ENCODE measurements at regions not wholly inside any gene's neighbourhood (a gene's known extent, or its start where the extent isn't known, plus 50 kb on each side); places are given as distances from the start of the nearest gene placed in this dataset.

GRCh38 chr7:94160719-94161435 is 156.7 kb upstream of the BET1 start:
- 71% methylated on average over 3 of the region's 3 CpGs for WGBS (ENCODE audit: missing lambda C conversion rate)
- peak; percentile 76 for FAIRE-seq
- no peak for ATAC-seq
- POLR2A ChIA-PET = no interaction called here
- no peak for DNase-seq (ENCODE audit: low read depth in 1 of 2, low spot score in 1 of 2)
- Histone ChIP-seq H3K4me2 (no peak overlapping the region), H3K4me1 (no peaks in the 10 kb centered on the region), H3K9me3 (no peaks in the 10 kb centered on the region), H3K4me3 (no peak overlapping the region), H3K27ac (no peak overlapping the region)
- CTCF ChIA-PET = interaction anchor here (0.6 to 1.2 kb wide), 5 partner anchors 8 to 40 kb away, joined by 3 to 4 read pairs (median 3); no protein-coding TSS in a partner anchor
- TF ChIP-seq ZFP36 (IDR thresholded peaks at IDR 0.05; ENCODE audit: borderline replicate concordance, partially characterized antibody) (no peak), RARB (CRISPR knock-in tag; IDR thresholded peaks at IDR 0.05) (no peak), HDAC2 (IDR thresholded peaks at IDR 0.05) (no peak), HOXA7 (CRISPR knock-in tag; IDR thresholded peaks at IDR 0.05) (no peak), RFX5 (IDR thresholded peaks at IDR 0.05) (no peak), NR3C1 (IDR thresholded peaks at IDR 0.05) (no peak), HMGXB4 (CRISPR knock-in tag; IDR thresholded peaks at IDR 0.05; ENCODE audit: borderline replicate concordance) (no peak), ZNF302 (CRISPR knock-in tag; IDR thresholded peaks at IDR 0.05) (no peak), BHLHE40 (IDR thresholded peaks at IDR 0.05; ENCODE audit: low read depth, low read length) (no peak), MAZ (IDR thresholded peaks at IDR 0.05; ENCODE audit: borderline replicate concordance, low read depth, low read length) (no peak), REST (IDR thresholded peaks at IDR 0.05) (no peak), FOSL2 (IDR thresholded peaks at IDR 0.05) (no peak), FOSL2 (CRISPR knock-in tag; IDR thresholded peaks at IDR 0.05) (no peak), GATA3 (IDR thresholded peaks at IDR 0.05; ENCODE audit: borderline replicate concordance) (no peak), ELK1 (IDR thresholded peaks at IDR 0.05; ENCODE audit: low read depth, low read length) (no peak), CBX2 (IDR thresholded peaks at IDR 0.05; ENCODE audit: borderline replicate concordance, low read depth) (no peak)
- TF ChIP-seq, protein P1, sequence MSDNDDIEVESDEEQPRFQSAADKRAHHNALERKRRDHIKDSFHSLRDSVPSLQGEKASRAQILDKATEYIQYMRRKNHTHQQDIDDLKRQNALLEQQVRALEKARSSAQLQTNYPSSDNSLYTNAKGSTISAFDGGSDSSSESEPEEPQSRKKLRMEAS (IDR thresholded peaks at IDR 0.05) = no peak
- TF ChIP-seq, protein P2, sequence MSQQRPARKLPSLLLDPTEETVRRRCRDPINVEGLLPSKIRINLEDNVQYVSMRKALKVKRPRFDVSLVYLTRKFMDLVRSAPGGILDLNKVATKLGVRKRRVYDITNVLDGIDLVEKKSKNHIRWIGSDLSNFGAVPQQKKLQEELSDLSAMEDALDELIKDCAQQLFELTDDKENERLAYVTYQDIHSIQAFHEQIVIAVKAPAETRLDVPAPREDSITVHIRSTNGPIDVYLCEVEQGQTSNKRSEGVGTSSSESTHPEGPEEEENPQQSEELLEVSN (IDR thresholded peaks at IDR 0.05; ENCODE audit: borderline replicate concordance, low read depth) = no peak

DNA sequence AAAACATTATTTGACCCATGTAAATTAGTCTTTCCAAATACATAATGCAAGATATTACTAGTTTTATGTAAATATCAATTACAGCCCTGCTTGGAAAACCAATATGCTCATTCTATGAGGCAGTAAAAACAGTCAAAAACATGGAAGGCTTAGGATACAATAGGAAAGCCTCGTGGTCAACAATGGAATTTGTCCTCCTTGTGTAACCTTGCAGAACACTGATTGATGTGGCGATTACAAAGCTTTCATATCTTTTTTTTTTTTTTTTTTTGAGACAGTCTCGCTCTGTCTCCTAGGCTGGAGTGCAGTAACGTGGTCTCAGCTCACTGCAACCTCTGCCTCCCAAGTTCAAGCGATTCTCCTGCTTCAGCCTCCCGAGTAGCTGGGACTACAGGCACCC is 157.3 kb upstream of the BET1 start:
- H3K4me3 ChIP-seq = no peak overlapping the region
- CTCF ChIA-PET = interaction anchor here (0.8 to 1.2 kb wide), 3 partner anchors 8 to 21 kb away, joined by 3 to 4 read pairs (median 3); no protein-coding TSS in a partner anchor
- FAIRE-seq (no peak), DNase-seq (ENCODE audit: low read depth in 1 of 2, low spot score in 1 of 2) (no peak), ATAC-seq (no peak)
- no peak overlapping the region for H3K27ac ChIP-seq
- H3K9me3 ChIP-seq = no peaks in the 10 kb centered on the region
- H3K4me1 ChIP-seq = no peaks in the 10 kb centered on the region
- TF ChIP-seq POLR2AphosphoS2 (conservative IDR thresholded peaks at IDR 0.05; ENCODE audit: low read length) (no peak), HMGXB4 (CRISPR knock-in tag; IDR thresholded peaks at IDR 0.05; ENCODE audit: borderline replicate concordance) (no peak), TFCP2L1 (CRISPR knock-in tag; IDR thresholded peaks at IDR 0.05) (no peak), FOSB (CRISPR knock-in tag; IDR thresholded peaks at IDR 0.05) (no peak), JUNB (IDR thresholded peaks at IDR 0.05) (no peak), HOXB5 (CRISPR knock-in tag; IDR thresholded peaks at IDR 0.05) (no peak), ATOH8 (CRISPR knock-in tag; IDR thresholded peaks at IDR 0.05; ENCODE audit: low read depth) (no peak)
- TF ChIP-seq, protein P3, sequence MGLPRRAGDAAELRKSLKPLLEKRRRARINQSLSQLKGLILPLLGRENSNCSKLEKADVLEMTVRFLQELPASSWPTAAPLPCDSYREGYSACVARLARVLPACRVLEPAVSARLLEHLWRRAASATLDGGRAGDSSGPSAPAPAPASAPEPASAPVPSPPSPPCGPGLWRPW (IDR thresholded peaks at IDR 0.05) = no peak
- POLR2A ChIA-PET = no interaction called here
- H3K4me2 ChIP-seq = no peak overlapping the region
- WGBS (ENCODE audit: missing lambda C conversion rate) = 75% methylated on average over 6 of the region's 6 CpGs
